HG03066 (cell line): ENCODE measurements at regions not wholly inside any gene's neighbourhood (a gene's known extent, or its start where the extent isn't known, plus 50 kb on each side); places are given as distances from the start of the nearest gene placed in this dataset.

Experiments
- ATAC-seq: cut with Tn5 transposase; IDR thresholded peaks from one replicate; pipeline ENCODE4 v1.9.1; 2021; ENCODE audit warnings: low read depth; ENCODE audit not compliant: unreplicated experiment

DNA sequence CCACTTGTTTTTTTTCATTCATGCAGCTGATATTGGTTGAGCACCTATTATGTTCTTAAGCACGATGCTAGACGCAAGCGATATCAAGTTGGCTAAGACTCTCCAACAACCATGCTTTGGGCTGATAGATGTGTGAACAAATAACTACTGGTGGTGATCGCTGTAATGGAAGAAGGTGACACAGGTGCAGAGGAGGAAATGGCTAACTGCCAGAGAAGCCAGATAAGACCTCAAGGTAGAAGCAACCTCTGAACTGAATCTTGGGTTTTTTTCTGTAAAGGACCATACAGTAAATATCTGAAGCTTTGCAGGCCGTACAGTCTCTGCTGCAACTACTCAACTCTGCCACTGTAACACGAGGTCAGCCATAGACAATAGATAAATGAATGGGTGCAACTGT lies 97.9 kb downstream of the C17orf67 start:
- no peak for ATAC-seq

DNA sequence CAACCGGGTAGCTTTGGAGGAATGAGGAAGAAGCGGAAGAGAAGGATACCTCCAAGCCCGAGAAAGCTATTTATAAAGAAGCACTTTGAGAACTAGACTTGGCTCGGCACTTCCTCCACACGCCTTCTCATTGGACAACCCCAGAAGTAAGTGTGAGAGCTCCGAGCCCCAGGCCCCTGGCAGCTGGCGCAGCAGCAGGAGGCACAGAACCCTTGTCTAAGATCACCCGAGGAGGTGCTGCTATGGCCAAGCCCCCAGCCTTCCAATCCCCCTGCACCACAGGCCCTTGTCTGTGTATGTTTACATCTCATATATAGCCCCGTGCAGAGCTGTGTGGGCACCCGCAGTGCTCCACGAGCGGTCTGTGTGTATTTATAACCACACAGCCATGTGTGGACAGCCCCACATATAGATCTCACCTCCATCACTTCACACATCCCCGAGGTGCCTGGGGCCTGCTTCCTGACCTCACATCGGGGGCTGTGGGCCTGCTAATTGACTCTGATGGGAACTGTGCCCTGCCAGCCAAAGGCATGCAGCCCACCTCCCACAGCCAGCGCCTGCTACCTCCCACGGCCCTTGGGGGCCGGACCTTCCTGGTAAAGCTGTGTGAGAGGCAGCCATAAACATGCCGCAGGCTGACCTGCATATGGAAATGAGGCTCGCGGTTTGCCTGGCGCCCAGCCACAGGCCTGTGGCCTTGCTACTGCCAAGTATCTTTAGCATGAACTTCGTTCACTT lies 96.1 kb downstream of the C17orf67 start:
- no peak for ATAC-seq

DNA sequence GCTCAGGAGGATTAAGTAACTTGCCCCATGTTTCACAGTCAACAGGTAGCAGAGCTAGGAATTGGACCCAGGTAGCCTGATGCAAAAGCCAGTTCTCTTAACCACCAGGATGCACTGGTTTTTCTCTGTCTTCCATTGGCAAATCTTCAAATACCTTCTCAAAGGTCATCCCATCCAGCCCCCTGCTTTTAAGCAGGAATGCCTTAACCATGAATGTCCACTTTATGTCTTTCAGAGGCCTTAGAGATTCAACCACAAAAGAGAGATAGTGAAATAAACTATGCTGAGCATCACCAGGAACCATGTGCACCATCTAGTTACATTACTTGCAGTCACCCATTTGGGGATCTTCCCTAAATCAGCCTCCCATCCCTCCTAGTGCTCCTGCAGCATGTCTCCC lies 94.3 kb downstream of the C17orf67 start:
- no peak for ATAC-seq

GRCh38 chr17:56739776-56740175 lies 93.9 kb downstream of the C17orf67 start:
- ATAC-seq: no peak

GRCh38 chr17:56740481-56740880 lies 93.2 kb downstream of the C17orf67 start:
- ATAC-seq: no peak
